Karpas-422 (cell line): ENCODE measurements at regions not wholly inside any gene's neighbourhood (a gene's known extent, or its start where the extent isn't known, plus 50 kb on each side); places are given as distances from the start of the nearest gene placed in this dataset.
"Not testable (repeated sequence)": the region's sequence is repeated elsewhere in the genome, so short reads cannot be mapped to it uniquely, and the experiment has no call there.

Source experiments
- DNase-seq: peaks from one replicate; pipeline ENCODE4 v3.0.0-alpha.2; 2015
- H2AFZ ChIP-seq: fragments of 200-600 bp; sonication (generic); 2 replicates; pipeline ENCODE4 v1.6.1; 2014; ENCODE audit warnings: antibody characterized with exemption, low read length, mixed read lengths
- H3K27ac ChIP-seq: fragments of 200-600 bp; sonication (generic); 2 replicates; pipeline ENCODE4 v1.5.1; 2014; ENCODE audit warnings: mild to moderate bottlenecking, low read length, moderate library complexity
- H3K27me3 ChIP-seq: fragments of 200-600 bp; sonication (generic); 2 replicates; pipeline ENCODE4 v1.6.1; 2014; ENCODE audit warnings: low read length, mixed read lengths
- H3K36me3 ChIP-seq: fragments of 200-600 bp; sonication (generic); 2 replicates; pipeline ENCODE4 v1.6.1; 2014; ENCODE audit warnings: low read length, mixed read lengths; ENCODE audit not compliant: insufficient read depth
- H3K4me1 ChIP-seq: fragments of 200-600 bp; sonication (generic); 2 replicates; pipeline ENCODE4 v1.6.1; 2014; ENCODE audit warnings: mild to moderate bottlenecking, low read length, mixed read lengths
- H3K4me2 ChIP-seq: fragments of 200-600 bp; sonication (generic); 2 replicates; pipeline ENCODE4 v1.6.1; 2014; ENCODE audit warnings: low read length, low read depth, mild to moderate bottlenecking; ENCODE audit not compliant: poor library complexity, severe bottlenecking
- H3K4me3 ChIP-seq: fragments of 200-600 bp; sonication (generic); 2 replicates; pipeline ENCODE4 v1.5.1; 2014; ENCODE audit warnings: mild to moderate bottlenecking, antibody characterized with exemption, low read length, mixed read lengths
- H3K79me2 ChIP-seq: fragments of 200-600 bp; sonication (generic); 2 replicates; pipeline ENCODE4 v1.6.1; 2014; ENCODE audit warnings: mild to moderate bottlenecking, low read length, mixed read lengths
- H3K9ac ChIP-seq: fragments of 200-600 bp; sonication (generic); 2 replicates; pipeline ENCODE4 v1.6.0; 2014; ENCODE audit warnings: low read length
- H3K9me2 ChIP-seq: fragments of 200-600 bp; sonication (generic), shearing (Covaris generic); replicated peaks from 2 replicates; pipeline ENCODE4 v1.6.0; 2014; ENCODE audit warnings: mild to moderate bottlenecking, low read length, moderate library complexity; ENCODE audit not compliant: insufficient read depth
- H3K9me3 ChIP-seq: fragments of 300-700, 200-600 bp; sonication (generic); 2 replicates; pipeline ENCODE4 v1.6.1; 2014; ENCODE audit warnings: low read length, mixed read lengths
- H4K20me1 ChIP-seq: fragments of 200-600 bp; sonication (generic); 2 replicates; pipeline ENCODE4 v1.6.1; 2014; ENCODE audit warnings: mild to moderate bottlenecking, antibody characterized with exemption, low read length, low read depth; ENCODE audit not compliant: insufficient read depth

- Histone ChIP-seq H3K27me3 (no peaks in the 10 kb centered on the region), H2AFZ (no peak overlapping the region), H3K36me3 (no peaks in the 10 kb centered on the region), H3K27ac (no peak overlapping the region), H3K79me2 (no peaks in the 10 kb centered on the region), H3K4me1 (no peaks in the 10 kb centered on the region), H3K4me3 (no peak overlapping the region), H3K9ac (no peak overlapping the region), H4K20me1 (no peaks in the 10 kb centered on the region), H3K4me2 (no peak overlapping the region), H3K9me3 (no peaks in the 10 kb centered on the region), H3K9me2 (no peaks in the 10 kb centered on the region)
- no peak for DNase-seq
Observed at GRCh38 chr16:85239871-85240270, 127.6 kb upstream of the CIBAR2 start.

- no peak overlapping the region for H3K27ac ChIP-seq
- H2AFZ ChIP-seq, result no peak overlapping the region
- H3K79me2 ChIP-seq, result no peaks in the 10 kb centered on the region
- no peaks in the 10 kb centered on the region for H3K4me1 ChIP-seq
- no peaks in the 10 kb centered on the region for H3K9me3 ChIP-seq
- no peak for DNase-seq
- H3K27me3 ChIP-seq, result no peaks in the 10 kb centered on the region
- H3K9ac ChIP-seq, result no peak overlapping the region
- H3K4me3 ChIP-seq, result no peak overlapping the region
- no peaks in the 10 kb centered on the region for H3K9me2 ChIP-seq
- no peak overlapping the region for H3K4me2 ChIP-seq
- H4K20me1 ChIP-seq, result no peaks in the 10 kb centered on the region
- no peaks in the 10 kb centered on the region for H3K36me3 ChIP-seq
Observed at GRCh38 chr16:85240982-85241924, 129.0 kb upstream of the CIBAR2 start.

- Histone ChIP-seq H3K4me1 (no peaks in the 10 kb centered on the region), H3K9me2 (no peaks in the 10 kb centered on the region), H3K9me3 (no peaks in the 10 kb centered on the region), H4K20me1 (no peaks in the 10 kb centered on the region), H3K27ac (no peak overlapping the region), H3K4me3 (no peak overlapping the region), H3K9ac (no peak overlapping the region), H3K36me3 (no peaks in the 10 kb centered on the region), H2AFZ (no peak overlapping the region), H3K27me3 (no peaks in the 10 kb centered on the region), H3K79me2 (no peaks in the 10 kb centered on the region), H3K4me2 (no peak overlapping the region)
- no peak for DNase-seq
Observed at GRCh38 chr16:85242140-85242539, 129.9 kb upstream of the CIBAR2 start.

GRCh38 chr16:85243308-85243707 lies 131.0 kb upstream of the CIBAR2 start:
- Histone ChIP-seq H4K20me1 (no peaks in the 10 kb centered on the region), H3K27me3 (no peaks in the 10 kb centered on the region), H3K36me3 (no peaks in the 10 kb centered on the region), H3K9ac (no peak overlapping the region), H3K9me2 (no peaks in the 10 kb centered on the region), H3K27ac (no peak overlapping the region), H3K4me2 (no peak overlapping the region), H3K9me3 (no peaks in the 10 kb centered on the region), H3K4me3 (no peak overlapping the region), H2AFZ (no peak overlapping the region), H3K79me2 (no peaks in the 10 kb centered on the region), H3K4me1 (no peaks in the 10 kb centered on the region)
- no peak for DNase-seq

GRCh38 chr16:85244452-85244851 lies 132.2 kb upstream of the CIBAR2 start:
- not testable (repeated sequence) for H3K9me3 ChIP-seq, H3K9me2 ChIP-seq, H3K4me2 ChIP-seq, H3K36me3 ChIP-seq, H3K79me2 ChIP-seq, H3K27ac ChIP-seq, DNase-seq, H4K20me1 ChIP-seq, H3K27me3 ChIP-seq, H3K9ac ChIP-seq, H3K4me3 ChIP-seq, H3K4me1 ChIP-seq, H2AFZ ChIP-seq

GRCh38 chr16:85245307-85246172 lies 133.3 kb upstream of the CIBAR2 start:
- Histone ChIP-seq H3K9me2 (no peaks in the 10 kb centered on the region), H3K27me3 (no peaks in the 10 kb centered on the region), H4K20me1 (no peaks in the 10 kb centered on the region), H2AFZ (no peak overlapping the region), H3K4me3 (no peak overlapping the region), H3K4me2 (no peak overlapping the region), H3K27ac (no peak overlapping the region), H3K9me3 (no peaks in the 10 kb centered on the region), H3K9ac (no peak overlapping the region), H3K79me2 (no peaks in the 10 kb centered on the region), H3K36me3 (no peaks in the 10 kb centered on the region), H3K4me1 (no peaks in the 10 kb centered on the region)
- peak; percentile 82 for DNase-seq

GRCh38 chr16:85246473-85246872 lies 134.2 kb upstream of the CIBAR2 start:
- Histone ChIP-seq H3K27me3 (no peaks in the 10 kb centered on the region), H2AFZ (no peak overlapping the region), H4K20me1 (no peaks in the 10 kb centered on the region), H3K4me3 (no peak overlapping the region), H3K79me2 (no peaks in the 10 kb centered on the region), H3K9me3 (no peaks in the 10 kb centered on the region), H3K4me1 (no peaks in the 10 kb centered on the region), H3K9me2 (no peaks in the 10 kb centered on the region), H3K27ac (no peak overlapping the region), H3K9ac (no peak overlapping the region), H3K4me2 (no peak overlapping the region), H3K36me3 (no peaks in the 10 kb centered on the region)
- DNase-seq, result no peak

GRCh38 chr16:85246973-85247372 lies 134.7 kb upstream of the CIBAR2 start:
- Histone ChIP-seq H3K9me3 (no peaks in the 10 kb centered on the region), H3K4me1 (no peaks in the 10 kb centered on the region), H3K4me2 (no peak overlapping the region), H3K36me3 (no peaks in the 10 kb centered on the region), H3K9me2 (no peaks in the 10 kb centered on the region), H3K79me2 (no peaks in the 10 kb centered on the region), H3K9ac (no peak overlapping the region), H4K20me1 (no peaks in the 10 kb centered on the region), H3K4me3 (no peak overlapping the region), H3K27ac (no peak overlapping the region), H2AFZ (no peak overlapping the region), H3K27me3 (no peaks in the 10 kb centered on the region)
- no peak for DNase-seq
